CD4-positive, CD25-positive, alpha-beta regulatory T cell (primary cell): ENCODE measurements at regions not wholly inside any gene's neighbourhood (a gene's known extent, or its start where the extent isn't known, plus 50 kb on each side); places are given as distances from the start of the nearest gene placed in this dataset.
A peak's percentile ranks its signal among the peaks of the same experiment; 100 is the strongest.
"Not testable (repeated sequence)": the region's sequence is repeated elsewhere in the genome, so short reads cannot be mapped to it uniquely, and the experiment has no call there.

Source experiments
- ATAC-seq, 2 donors: fragments of 150-1000 bp; cut with Tn5 transposase; one replicate each; pipeline ENCODE4 v1.10.0; 2021; ENCODE audit warnings: low read depth in 2 of 2, moderate number of reproducible peaks in 2 of 2, moderate library complexity in 1 of 2
- DNase-seq, 3 donors: peaks; one replicate each; pipeline versions ENCODE4 v3.0.0 to v3.0.0-alpha.2; 2012 to 2022; ENCODE audit warnings: mixed read lengths in 1 of 3
- H3K27ac ChIP-seq: one replicate; pipeline ENCODE4 v1.7.0; 2013; ENCODE audit warnings: mild to moderate bottlenecking, low read length; ENCODE audit not compliant: insufficient read depth, poor library complexity, severe bottlenecking
- H3K27me3 ChIP-seq: one replicate; pipeline ENCODE4 v1.7.0; 2013; ENCODE audit warnings: low read length; ENCODE audit not compliant: control insufficient read depth, insufficient read depth
- H3K36me3 ChIP-seq: one replicate; pipeline ENCODE4 v1.7.0; 2013; ENCODE audit warnings: mild to moderate bottlenecking, low read length, moderate library complexity; ENCODE audit not compliant: control insufficient read depth, insufficient read depth
- H3K4me1 ChIP-seq: 2 replicates; pipeline ENCODE4 v1.7.0; 2013; ENCODE audit warnings: mild to moderate bottlenecking, low read length; ENCODE audit not compliant: insufficient read depth, control insufficient read depth, poor library complexity, severe bottlenecking
- H3K4me3 ChIP-seq: one replicate; pipeline ENCODE4 v1.7.0; 2013; ENCODE audit warnings: low read depth, mild to moderate bottlenecking, low read length, moderate library complexity
- H3K9me3 ChIP-seq, 2 experiments: 1 replicate in 1 of 2; 2 replicates in 1 of 2; pipeline ENCODE4 v1.7.0; 2013; ENCODE audit warnings: low read length in 2 of 2, mild to moderate bottlenecking in 1 of 2, moderate library complexity in 1 of 2; ENCODE audit not compliant: control insufficient read depth in 2 of 2
- H3K27ac Mint-ChIP-seq, 3 donors: one replicate each; pipeline ENCODE4 v1.8.0; 2020 to 2022; ENCODE audit warnings: mild to moderate bottlenecking in 3 of 3, mixed read lengths in 3 of 3, moderate library complexity in 2 of 3
- H3K27me3 Mint-ChIP-seq: one replicate; pipeline ENCODE4 v1.8.0; 2022; ENCODE audit warnings: mild to moderate bottlenecking, mixed read lengths
- H3K36me3 Mint-ChIP-seq: one replicate; pipeline ENCODE4 v1.8.0; 2020; ENCODE audit warnings: mixed read lengths
- H3K4me1 Mint-ChIP-seq, 4 donors: one replicate each; pipeline ENCODE4 v1.8.0; 2020 to 2022; ENCODE audit warnings: mixed read lengths in 4 of 4, mild to moderate bottlenecking in 1 of 4
- H3K4me3 Mint-ChIP-seq, 4 donors: one replicate each; pipeline ENCODE4 v1.8.0; 2020 to 2022; ENCODE audit warnings: mild to moderate bottlenecking in 4 of 4, mixed read lengths in 4 of 4, moderate library complexity in 3 of 4
- H3K9me3 Mint-ChIP-seq, 7 donors: one replicate each; pipeline ENCODE4 v1.8.0; 2020 to 2022; ENCODE audit warnings: mixed read lengths in 7 of 7, mild to moderate bottlenecking in 3 of 7, moderate library complexity in 2 of 7

DNA sequence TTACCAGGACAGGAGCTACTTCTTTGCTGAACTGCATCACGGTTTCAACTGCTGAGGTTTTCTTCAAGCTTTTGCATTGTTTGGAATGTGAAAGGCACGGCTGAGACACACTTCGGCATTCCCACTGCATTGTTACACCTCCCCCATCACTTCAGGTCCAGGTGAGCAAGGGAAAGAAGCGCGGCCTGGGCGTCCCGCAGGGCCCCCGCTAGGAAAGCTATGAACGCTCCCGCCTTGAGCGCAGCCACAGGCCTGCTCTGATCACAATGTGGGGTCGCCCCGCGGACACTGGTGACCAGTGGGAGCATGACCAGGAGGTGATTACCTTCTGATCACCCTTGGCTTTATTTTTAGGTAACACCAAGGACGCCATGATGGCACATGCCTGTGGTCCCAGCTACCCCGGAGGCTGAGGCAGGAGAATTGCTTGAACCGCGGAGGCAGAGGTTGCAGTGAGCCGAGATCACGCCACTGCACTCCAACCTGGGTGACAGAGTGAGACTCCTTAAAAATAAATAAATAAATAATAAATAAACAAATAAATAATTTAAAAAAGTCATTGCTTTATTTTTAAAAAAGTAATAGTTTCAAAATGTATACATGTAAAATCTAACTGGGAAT, 82.2 kb upstream of the ANTXRL start:
- H3K9me3 ChIP-seq, H3K36me3 ChIP-seq, H3K27me3 Mint-ChIP-seq, H3K27ac ChIP-seq, H3K4me1 ChIP-seq, H3K4me3 ChIP-seq, H3K4me3 Mint-ChIP-seq, ATAC-seq, H3K9me3 Mint-ChIP-seq, H3K27ac Mint-ChIP-seq, H3K36me3 Mint-ChIP-seq, DNase-seq, H3K27me3 ChIP-seq: not testable (repeated sequence)
- H3K4me1 Mint-ChIP-seq = peaks cover 7 to 22% (median 9%) of the 10 kb centered on the region in 4 donors

- H3K36me3 ChIP-seq, H3K4me1 ChIP-seq, H3K4me3 ChIP-seq, H3K27ac Mint-ChIP-seq, H3K27me3 Mint-ChIP-seq, H3K9me3 ChIP-seq, ATAC-seq, H3K4me1 Mint-ChIP-seq, DNase-seq, H3K9me3 Mint-ChIP-seq, H3K27ac ChIP-seq, H3K27me3 ChIP-seq, H3K36me3 Mint-ChIP-seq, H3K4me3 Mint-ChIP-seq: not testable (repeated sequence)
Measured at GRCh38 chr10:46210427-46210826, 76.4 kb upstream of the ANTXRL start.

DNA sequence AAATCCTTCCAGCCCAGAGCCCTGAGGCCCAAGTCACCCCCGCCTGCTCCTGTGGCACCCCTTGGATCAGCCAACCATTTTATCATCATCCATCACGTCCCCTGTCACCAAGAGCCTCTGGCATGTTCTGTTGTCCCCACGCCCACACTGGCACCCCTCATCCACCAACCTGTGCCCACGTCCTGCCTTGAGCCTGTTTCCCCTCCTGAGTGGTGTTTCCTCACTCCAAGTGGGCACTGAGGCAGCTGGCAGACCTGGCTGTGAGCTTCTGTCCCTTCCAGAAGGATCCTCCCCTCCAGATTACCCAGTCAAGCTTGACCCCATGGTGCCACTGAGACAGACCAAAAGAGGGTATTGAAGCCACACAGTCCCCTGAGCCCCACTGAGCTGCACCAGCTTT, 71.4 kb upstream of the ANTXRL start:
- Histone ChIP-seq H3K27ac (no peak overlapping the region), H3K9me3 (no peaks in the 10 kb centered on the region), H3K4me1 (no peaks in the 10 kb centered on the region), H3K27me3 (no peaks in the 10 kb centered on the region), H3K36me3 (peaks cover 33% of the 10 kb centered on the region), H3K4me3 (no peak overlapping the region)
- no peak overlapping the region for H3K4me3 Mint-ChIP-seq
- no peak overlapping the region for H3K27ac Mint-ChIP-seq
- peaks cover 0 to 3% (median 0%) of the 10 kb centered on the region in 7 donors for H3K9me3 Mint-ChIP-seq
- no peaks in the 10 kb centered on the region for H3K27me3 Mint-ChIP-seq
- no peak for ATAC-seq
- peaks cover 30% of the 10 kb centered on the region for H3K36me3 Mint-ChIP-seq
- no peak for DNase-seq
- peaks cover 0 to 14% (median 6%) of the 10 kb centered on the region in 4 donors for H3K4me1 Mint-ChIP-seq

DNA sequence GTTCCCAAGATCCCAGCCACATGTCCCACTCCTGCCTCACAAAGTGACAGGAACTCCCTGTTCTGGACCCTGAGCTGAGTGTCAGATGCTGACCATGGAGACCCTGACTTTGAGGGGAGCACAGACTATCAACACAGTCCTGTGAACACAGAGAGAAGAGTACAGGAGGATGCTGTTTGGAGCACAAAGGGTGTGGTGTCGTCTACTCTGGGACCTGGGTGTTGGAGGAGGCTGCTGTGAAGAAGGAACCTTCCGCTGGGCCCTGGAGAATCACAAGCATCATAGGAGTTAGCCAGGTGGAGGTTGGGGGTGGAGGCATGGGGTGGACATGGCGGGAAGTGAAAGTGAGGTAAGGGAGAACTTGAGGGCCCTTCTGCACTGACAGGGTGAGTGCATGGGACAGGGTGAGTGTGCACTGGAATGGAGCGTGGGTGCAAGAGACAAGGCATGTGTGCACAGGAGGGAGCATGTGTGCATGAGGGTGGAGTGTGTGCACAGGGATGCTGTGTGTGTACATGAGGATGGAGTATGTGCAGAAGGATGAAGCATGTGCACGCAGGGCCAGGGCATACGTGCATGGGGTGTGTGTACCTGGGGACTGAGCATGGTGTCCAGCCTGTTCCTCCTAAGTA, 70.7 kb upstream of the ANTXRL start:
- H3K36me3 ChIP-seq = peaks cover 38% of the 10 kb centered on the region
- H3K4me3 ChIP-seq = no peak overlapping the region
- H3K27me3 ChIP-seq = no peaks in the 10 kb centered on the region
- peaks cover 32% of the 10 kb centered on the region for H3K36me3 Mint-ChIP-seq
- no peaks in the 10 kb centered on the region for H3K9me3 ChIP-seq
- DNase-seq = no peak
- no peaks in the 10 kb centered on the region for H3K27me3 Mint-ChIP-seq
- peaks cover 0 to 3% (median 0%) of the 10 kb centered on the region in 7 donors for H3K9me3 Mint-ChIP-seq
- no peak overlapping the region for H3K27ac ChIP-seq
- ATAC-seq = no peak
- peaks cover 0 to 14% (median 6%) of the 10 kb centered on the region in 4 donors for H3K4me1 Mint-ChIP-seq
- no peaks in the 10 kb centered on the region for H3K4me1 ChIP-seq
- H3K4me3 Mint-ChIP-seq = no peak overlapping the region
- H3K27ac Mint-ChIP-seq = peak overlapping the region in 1 of 3 donors; percentile 55

- H3K9me3 Mint-ChIP-seq = peaks cover 0 to 3% (median 0%) of the 10 kb centered on the region in 7 donors
- H3K27ac Mint-ChIP-seq = peak overlapping the region in 2 of 3 donors; percentile 35 to 72
- H3K4me1 Mint-ChIP-seq = peaks cover 0 to 14% (median 7%) of the 10 kb centered on the region in 4 donors
- Histone ChIP-seq H3K27ac (no peak overlapping the region), H3K9me3 (no peaks in the 10 kb centered on the region), H3K4me1 (no peaks in the 10 kb centered on the region), H3K36me3 (peaks cover 44% of the 10 kb centered on the region), H3K27me3 (no peaks in the 10 kb centered on the region), H3K4me3 (no peak overlapping the region)
- no peak for ATAC-seq
- H3K36me3 Mint-ChIP-seq = peaks cover 39% of the 10 kb centered on the region
- no peaks in the 10 kb centered on the region for H3K27me3 Mint-ChIP-seq
- no peak overlapping the region for H3K4me3 Mint-ChIP-seq
- DNase-seq = no peak
Measured at GRCh38 chr10:46216836-46217751, 69.7 kb upstream of the ANTXRL start.

- Histone ChIP-seq H3K27ac (no peak overlapping the region), H3K4me3 (no peak overlapping the region), H3K9me3 (no peaks in the 10 kb centered on the region), H3K36me3 (peaks cover 46% of the 10 kb centered on the region), H3K27me3 (no peaks in the 10 kb centered on the region), H3K4me1 (no peaks in the 10 kb centered on the region)
- Mint-ChIP-seq H3K9me3 (peaks cover 0 to 3% (median 0%) of the 10 kb centered on the region in 7 donors), H3K27me3 (no peaks in the 10 kb centered on the region), H3K36me3 (peaks cover 45% of the 10 kb centered on the region), H3K27ac (peak overlapping the region in 2 of 3 donors; percentile 11 to 72), H3K4me1 (peaks cover 0 to 19% (median 8%) of the 10 kb centered on the region in 4 donors), H3K4me3 (no peak overlapping the region)
- no peak for ATAC-seq
- DNase-seq = no peak
Measured at GRCh38 chr10:46217752-46218453, 68.9 kb upstream of the ANTXRL start.

- Histone ChIP-seq H3K27me3 (no peaks in the 10 kb centered on the region), H3K36me3 (peaks cover 56% of the 10 kb centered on the region), H3K27ac (no peak overlapping the region), H3K4me3 (no peak overlapping the region), H3K9me3 (no peaks in the 10 kb centered on the region), H3K4me1 (no peaks in the 10 kb centered on the region)
- ATAC-seq = no peak
- DNase-seq = no peak
- H3K4me1 Mint-ChIP-seq = peaks cover 0 to 21% (median 9%) of the 10 kb centered on the region in 4 donors
- peak overlapping the region in 2 of 3 donors; percentile 16 to 41 for H3K27ac Mint-ChIP-seq
- peaks cover 48% of the 10 kb centered on the region for H3K36me3 Mint-ChIP-seq
- H3K9me3 Mint-ChIP-seq = peaks cover 0 to 3% (median 0%) of the 10 kb centered on the region in 7 donors
- H3K4me3 Mint-ChIP-seq = no peak overlapping the region
- H3K27me3 Mint-ChIP-seq = no peaks in the 10 kb centered on the region
Measured at GRCh38 chr10:46218921-46219320, 67.9 kb upstream of the ANTXRL start.
